RWPE1 (cell line): ENCODE measurements at regions not wholly inside any gene's neighbourhood (a gene's known extent, or its start where the extent isn't known, plus 50 kb on each side); places are given as distances from the start of the nearest gene placed in this dataset.

Experiments
- CTCF ChIA-PET: fragments of 350-600 bp; sonication (Branson Sonifier 250); formaldehyde crosslinking; extraction: SDS; loops from one replicate; lab custom pipeline; 2021; lab: Yijun Ruan, JAX
- POLR2A ChIA-PET: fragments of 400-600 bp; formaldehyde crosslinking; extraction: SDS; loops from one replicate; lab custom pipeline; 2020; ENCODE audit warnings: antibody characterized with exemption; ENCODE audit not compliant: low non-redundant PET; lab: Yijun Ruan, JAX
- DNase-seq: peaks from one replicate; pipeline ENCODE4 v3.0.0; 2012; ENCODE audit warnings: low spot score
- H3K27ac ChIP-seq: fragments of 450-650 bp; 2 replicates; pipeline ENCODE4 v1.5.1; 2017
- CTCF ChIP-seq: fragments of 450-650 bp; conservative IDR thresholded peaks from 2 replicates; pipeline ENCODE4 v1.5.1; 2017; ENCODE audit warnings: low read depth, mild to moderate bottlenecking

DNA sequence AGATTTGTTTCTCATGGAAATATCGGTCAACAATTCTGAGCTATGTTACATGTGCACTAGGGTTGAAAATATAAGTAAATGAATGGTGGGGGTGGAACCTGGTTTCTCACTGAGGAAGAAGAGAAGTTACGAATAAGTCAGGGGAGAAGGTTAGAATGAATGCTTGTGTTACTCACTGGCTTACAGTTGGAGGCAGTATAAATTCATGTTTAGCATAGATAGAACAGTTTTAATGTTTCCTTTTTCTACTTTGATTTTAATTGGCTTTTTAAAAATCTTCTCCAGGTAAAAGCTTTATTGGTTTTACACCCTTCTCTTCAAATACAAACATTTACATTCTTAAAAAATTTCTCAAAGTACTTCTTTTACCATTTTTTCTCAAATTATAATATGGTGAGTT is 1113.7 kb downstream of the CDH11 start:
- no peak overlapping the region for H3K27ac ChIP-seq
- no peak for DNase-seq
- TF ChIP-seq CTCF: no peak
- ChIA-PET CTCF (no interaction called here), POLR2A (no interaction called here)

- H3K27ac ChIP-seq: no peak overlapping the region
- ChIA-PET CTCF (no interaction called here), POLR2A (no interaction called here)
- DNase-seq: no peak
- TF ChIP-seq CTCF: no peak
Measured at GRCh38 chr16:64004116-64004515, 1117.7 kb downstream of the CDH11 start.

- ChIA-PET CTCF (interaction anchor here (0.6 kb wide), 1 partner anchor 297 kb away, joined by 3 read pairs; no protein-coding TSS in a partner anchor), POLR2A (no interaction called here)
- DNase-seq: no peak
- no peak overlapping the region for H3K27ac ChIP-seq
- no peak for TF ChIP-seq CTCF
Measured at GRCh38 chr16:63995025-63995424, 1126.8 kb downstream of the CDH11 start.

GRCh38 chr16:63983401-63983800 is 1138.5 kb downstream of the CDH11 start:
- no peak overlapping the region for H3K27ac ChIP-seq
- no peak for TF ChIP-seq CTCF
- ChIA-PET CTCF (no interaction called here), POLR2A (no interaction called here)
- peak; percentile 0 for DNase-seq

DNA sequence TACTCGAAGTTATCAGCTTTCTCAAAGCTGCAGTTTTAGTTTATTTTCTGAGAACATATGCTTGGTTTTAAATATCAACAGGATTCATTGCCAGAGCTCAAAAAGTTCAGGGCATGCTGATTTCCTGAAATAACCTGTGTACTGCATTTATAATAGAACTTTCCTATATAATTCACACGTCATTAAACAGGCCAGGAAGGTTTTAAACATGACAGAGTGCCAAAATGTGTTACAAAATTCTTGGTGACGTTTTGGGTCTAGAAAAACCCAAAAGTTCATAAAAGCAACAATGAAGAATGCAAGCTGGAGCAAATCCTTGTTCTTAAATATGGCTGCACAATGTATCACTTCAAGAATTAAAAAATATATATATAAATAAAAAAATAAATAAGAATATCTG is 1139.1 kb downstream of the CDH11 start:
- H3K27ac ChIP-seq: no peak overlapping the region
- CTCF ChIA-PET: interaction anchor here (0.7 kb wide), 1 partner anchor 95 kb away, joined by 3 read pairs; no protein-coding TSS in a partner anchor
- TF ChIP-seq CTCF: no peak
- no peak for DNase-seq
- POLR2A ChIA-PET: no interaction called here

GRCh38 chr16:63982110-63982509 is 1139.8 kb downstream of the CDH11 start:
- CTCF ChIA-PET: interaction anchor here (0.7 kb wide), 1 partner anchor 96 kb away, joined by 3 read pairs; no protein-coding TSS in a partner anchor
- POLR2A ChIA-PET: no interaction called here
- no peak for DNase-seq
- TF ChIP-seq CTCF: no peak
- no peak overlapping the region for H3K27ac ChIP-seq
